ENCODE measurements at regions not wholly inside any gene's neighbourhood (a gene's known extent, or its start where the extent isn't known, plus 50 kb on each side); places are given as distances from the start of the nearest gene placed in this dataset.

DNA sequence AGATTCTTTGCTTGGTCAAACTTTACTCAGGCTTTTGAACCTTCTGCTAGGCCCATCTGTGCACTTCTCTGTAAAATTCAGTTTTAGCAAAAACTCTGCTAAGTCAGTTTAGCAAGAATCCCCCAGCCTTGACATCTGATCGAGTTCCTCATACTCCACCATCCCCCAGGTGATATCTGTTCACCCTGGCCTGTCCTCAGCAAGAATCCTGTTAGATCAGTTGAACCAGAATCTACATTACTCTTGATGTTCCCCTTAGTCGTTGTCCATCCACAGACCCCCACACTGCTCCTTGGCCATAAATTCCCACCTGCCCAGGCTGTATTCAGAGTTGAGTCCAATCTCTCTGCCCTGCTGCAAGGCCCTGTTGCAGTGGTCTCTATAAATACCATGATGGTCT is 162.6 kb downstream of the ZNF674 start (continued):
- TF ChIP-seq, protein P1, sequence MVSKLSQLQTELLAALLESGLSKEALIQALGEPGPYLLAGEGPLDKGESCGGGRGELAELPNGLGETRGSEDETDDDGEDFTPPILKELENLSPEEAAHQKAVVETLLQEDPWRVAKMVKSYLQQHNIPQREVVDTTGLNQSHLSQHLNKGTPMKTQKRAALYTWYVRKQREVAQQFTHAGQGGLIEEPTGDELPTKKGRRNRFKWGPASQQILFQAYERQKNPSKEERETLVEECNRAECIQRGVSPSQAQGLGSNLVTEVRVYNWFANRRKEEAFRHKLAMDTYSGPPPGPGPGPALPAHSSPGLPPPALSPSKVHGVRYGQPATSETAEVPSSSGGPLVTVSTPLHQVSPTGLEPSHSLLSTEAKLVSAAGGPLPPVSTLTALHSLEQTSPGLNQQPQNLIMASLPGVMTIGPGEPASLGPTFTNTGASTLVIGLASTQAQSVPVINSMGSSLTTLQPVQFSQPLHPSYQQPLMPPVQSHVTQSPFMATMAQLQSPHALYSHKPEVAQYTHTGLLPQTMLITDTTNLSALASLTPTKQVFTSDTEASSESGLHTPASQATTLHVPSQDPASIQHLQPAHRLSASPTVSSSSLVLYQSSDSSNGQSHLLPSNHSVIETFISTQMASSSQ (IDR thresholded peaks at IDR 0.05; ENCODE audit: low read depth): no peak
- TF ChIP-seq, protein P1 (CRISPR knock-in tag; IDR thresholded peaks at IDR 0.05; ENCODE audit: borderline replicate concordance): no peak
- no peak for TF ChIP-seq FOXP1 (IDR thresholded peaks at IDR 0.05)
- TF ChIP-seq FOXP1 (CRISPR knock-in tag; IDR thresholded peaks at IDR 0.05): no peak
- TF ChIP-seq ZNF260 (CRISPR knock-in tag; IDR thresholded peaks at IDR 0.05; ENCODE audit: borderline replicate concordance, low read depth): no peak
- TF ChIP-seq, protein P2, sequence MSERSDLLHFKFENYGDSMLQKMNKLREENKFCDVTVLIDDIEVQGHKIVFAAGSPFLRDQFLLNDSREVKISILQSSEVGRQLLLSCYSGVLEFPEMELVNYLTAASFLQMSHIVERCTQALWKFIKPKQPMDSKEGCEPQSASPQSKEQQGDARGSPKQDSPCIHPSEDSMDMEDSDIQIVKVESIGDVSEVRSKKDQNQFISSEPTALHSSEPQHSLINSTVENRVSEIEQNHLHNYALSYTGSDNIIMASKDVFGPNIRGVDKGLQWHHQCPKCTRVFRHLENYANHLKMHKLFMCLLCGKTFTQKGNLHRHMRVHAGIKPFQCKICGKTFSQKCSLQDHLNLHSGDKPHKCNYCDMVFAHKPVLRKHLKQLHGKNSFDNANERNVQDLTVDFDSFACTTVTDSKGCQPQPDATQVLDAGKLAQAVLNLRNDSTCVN (CRISPR knock-in tag; IDR thresholded peaks at IDR 0.05; ENCODE audit: borderline replicate concordance): no peak
- no peak for TF ChIP-seq RXRA (CRISPR knock-in tag; IDR thresholded peaks at IDR 0.05)

DNA sequence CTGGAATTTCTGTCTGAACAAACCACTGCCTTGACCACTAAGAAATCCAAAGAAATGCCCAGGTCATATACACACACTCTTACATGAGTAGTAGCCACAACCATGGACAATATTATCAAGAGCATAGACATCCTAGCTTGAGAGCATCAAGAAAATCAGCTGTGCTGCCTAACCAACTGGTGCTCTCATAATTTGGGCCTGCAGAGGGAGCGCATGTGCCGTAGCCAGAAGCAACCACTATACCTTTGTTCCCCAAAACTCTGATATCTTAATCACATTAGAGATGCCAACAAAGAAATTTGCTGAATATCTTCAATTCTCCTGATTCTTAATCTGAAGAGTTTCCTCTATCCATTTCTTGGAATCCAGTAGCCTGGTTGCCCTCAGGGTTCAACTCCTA is 163.6 kb downstream of the ZNF674 start:
- in situ Hi-C loops (cut with HindIII; ENCODE audit: extremely low pct_ligation_motif_present, low pct_unique_long_range_greater_than_20kb): loop anchor here (25.0 kb wide), 1 partner anchor 869 kb away; no protein-coding TSS in a partner anchor
- TF ChIP-seq IRF2 (CRISPR knock-in tag; IDR thresholded peaks at IDR 0.05): no peak
- TF ChIP-seq, protein P3, sequence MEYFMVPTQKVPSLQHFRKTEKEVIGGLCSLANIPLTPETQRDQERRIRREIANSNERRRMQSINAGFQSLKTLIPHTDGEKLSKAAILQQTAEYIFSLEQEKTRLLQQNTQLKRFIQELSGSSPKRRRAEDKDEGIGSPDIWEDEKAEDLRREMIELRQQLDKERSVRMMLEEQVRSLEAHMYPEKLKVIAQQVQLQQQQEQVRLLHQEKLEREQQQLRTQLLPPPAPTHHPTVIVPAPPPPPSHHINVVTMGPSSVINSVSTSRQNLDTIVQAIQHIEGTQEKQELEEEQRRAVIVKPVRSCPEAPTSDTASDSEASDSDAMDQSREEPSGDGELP (IDR thresholded peaks at IDR 0.05; ENCODE audit: borderline replicate concordance, low read depth): peak; percentile 71; the same call in 1 of the 2 replicates
- TF ChIP-seq SMC3 (IDR thresholded peaks at IDR 0.05; ENCODE audit: low read length): peak; percentile 59; the same call in 1 of the 2 replicates
- no peak for TF ChIP-seq ZNF260 (CRISPR knock-in tag; IDR thresholded peaks at IDR 0.05; ENCODE audit: borderline replicate concordance, low read depth)
- no peak for TF ChIP-seq ZNF780A (CRISPR knock-in tag; IDR thresholded peaks at IDR 0.05)
- TF ChIP-seq STAG1 (CRISPR knock-in tag; IDR thresholded peaks at IDR 0.05): peak; percentile 69
- TF ChIP-seq, protein P4, sequence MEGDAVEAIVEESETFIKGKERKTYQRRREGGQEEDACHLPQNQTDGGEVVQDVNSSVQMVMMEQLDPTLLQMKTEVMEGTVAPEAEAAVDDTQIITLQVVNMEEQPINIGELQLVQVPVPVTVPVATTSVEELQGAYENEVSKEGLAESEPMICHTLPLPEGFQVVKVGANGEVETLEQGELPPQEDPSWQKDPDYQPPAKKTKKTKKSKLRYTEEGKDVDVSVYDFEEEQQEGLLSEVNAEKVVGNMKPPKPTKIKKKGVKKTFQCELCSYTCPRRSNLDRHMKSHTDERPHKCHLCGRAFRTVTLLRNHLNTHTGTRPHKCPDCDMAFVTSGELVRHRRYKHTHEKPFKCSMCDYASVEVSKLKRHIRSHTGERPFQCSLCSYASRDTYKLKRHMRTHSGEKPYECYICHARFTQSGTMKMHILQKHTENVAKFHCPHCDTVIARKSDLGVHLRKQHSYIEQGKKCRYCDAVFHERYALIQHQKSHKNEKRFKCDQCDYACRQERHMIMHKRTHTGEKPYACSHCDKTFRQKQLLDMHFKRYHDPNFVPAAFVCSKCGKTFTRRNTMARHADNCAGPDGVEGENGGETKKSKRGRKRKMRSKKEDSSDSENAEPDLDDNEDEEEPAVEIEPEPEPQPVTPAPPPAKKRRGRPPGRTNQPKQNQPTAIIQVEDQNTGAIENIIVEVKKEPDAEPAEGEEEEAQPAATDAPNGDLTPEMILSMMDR (CRISPR knock-in tag; IDR thresholded peaks at IDR 0.05): peak; percentile 70
- TF ChIP-seq YEATS4 (CRISPR knock-in tag; IDR thresholded peaks at IDR 0.05; ENCODE audit: borderline replicate concordance): no peak
- TF ChIP-seq, protein P5, sequence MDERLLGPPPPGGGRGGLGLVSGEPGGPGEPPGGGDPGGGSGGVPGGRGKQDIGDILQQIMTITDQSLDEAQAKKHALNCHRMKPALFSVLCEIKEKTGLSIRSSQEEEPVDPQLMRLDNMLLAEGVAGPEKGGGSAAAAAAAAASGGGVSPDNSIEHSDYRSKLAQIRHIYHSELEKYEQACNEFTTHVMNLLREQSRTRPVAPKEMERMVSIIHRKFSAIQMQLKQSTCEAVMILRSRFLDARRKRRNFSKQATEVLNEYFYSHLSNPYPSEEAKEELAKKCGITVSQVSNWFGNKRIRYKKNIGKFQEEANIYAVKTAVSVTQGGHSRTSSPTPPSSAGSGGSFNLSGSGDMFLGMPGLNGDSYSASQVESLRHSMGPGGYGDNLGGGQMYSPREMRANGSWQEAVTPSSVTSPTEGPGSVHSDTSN (CRISPR knock-in tag; IDR thresholded peaks at IDR 0.05): no peak
- TF ChIP-seq ZSCAN25 (CRISPR knock-in tag; IDR thresholded peaks at IDR 0.05): no peak

More for the DNA sequence above, 163.6 kb downstream of the ZNF674 start:
- Histone ChIP-seq H2AFZ (ENCODE audit: low read length) (no peak overlapping the region), H3K4me3 (replicated peaks in 1 of 3; ENCODE audit: insufficient read depth in 1 of 3, low read depth in 2 of 3, low read length in 3 of 3) (no peak overlapping the region), H3K36me3 (replicated peaks in 1 of 2; ENCODE audit: control insufficient read depth in 1 of 2, insufficient read depth in 2 of 2, low read length in 2 of 2) (no peaks in the 10 kb centered on the region), H3K27ac (ENCODE audit: extremely low read length, insufficient read depth, low read length) (no peak overlapping the region), H4K20me1 (ENCODE audit: insufficient read depth, low read length) (no peaks in the 10 kb centered on the region), H3K9me3 (ENCODE audit: low read length) (no peaks in the 10 kb centered on the region), H3K27me3 (ENCODE audit: control insufficient read depth in 1 of 2, insufficient read depth in 2 of 2, low read length in 2 of 2) (no peaks in the 10 kb centered on the region), H3K79me2 (ENCODE audit: insufficient read depth, low read length) (no peaks in the 10 kb centered on the region), H3K9ac (ENCODE audit: insufficient read depth, low read depth, low read length) (no peak overlapping the region), H3K4me1 (ENCODE audit: insufficient read depth, low read length) (peaks cover 16% of the 10 kb centered on the region), H3K4me2 (ENCODE audit: low read depth, low read length) (no peak overlapping the region)
- BruUV-seq (replicated peaks): no TSS peak
- ChIA-PET POLR2A (no interaction called here), CTCF (ENCODE audit: low intra/inter-chr PET ratio, low total read pairs) (interaction anchor here (1.9 kb wide), 1 partner anchor 27 kb away, joined by 6 read pairs; no protein-coding TSS in a partner anchor)
- WGBS (ENCODE audit: low lambda C conversion rate): 9% methylated on average over 2 of the region's 2 CpGs
- peak; percentile 6 for DNase-seq (ENCODE audit: low spot score)
- peak; percentile 71 for ATAC-seq
- intact Hi-C loops (cut with micrococcal nuclease; ENCODE audit: unreplicated experiment): no loop called here
- FAIRE-seq: peak; percentile 73
